ENCODE measurements at regions not wholly inside any gene's neighbourhood (a gene's known extent, or its start where the extent isn't known, plus 50 kb on each side); places are given as distances from the start of the nearest gene placed in this dataset.

DNA sequence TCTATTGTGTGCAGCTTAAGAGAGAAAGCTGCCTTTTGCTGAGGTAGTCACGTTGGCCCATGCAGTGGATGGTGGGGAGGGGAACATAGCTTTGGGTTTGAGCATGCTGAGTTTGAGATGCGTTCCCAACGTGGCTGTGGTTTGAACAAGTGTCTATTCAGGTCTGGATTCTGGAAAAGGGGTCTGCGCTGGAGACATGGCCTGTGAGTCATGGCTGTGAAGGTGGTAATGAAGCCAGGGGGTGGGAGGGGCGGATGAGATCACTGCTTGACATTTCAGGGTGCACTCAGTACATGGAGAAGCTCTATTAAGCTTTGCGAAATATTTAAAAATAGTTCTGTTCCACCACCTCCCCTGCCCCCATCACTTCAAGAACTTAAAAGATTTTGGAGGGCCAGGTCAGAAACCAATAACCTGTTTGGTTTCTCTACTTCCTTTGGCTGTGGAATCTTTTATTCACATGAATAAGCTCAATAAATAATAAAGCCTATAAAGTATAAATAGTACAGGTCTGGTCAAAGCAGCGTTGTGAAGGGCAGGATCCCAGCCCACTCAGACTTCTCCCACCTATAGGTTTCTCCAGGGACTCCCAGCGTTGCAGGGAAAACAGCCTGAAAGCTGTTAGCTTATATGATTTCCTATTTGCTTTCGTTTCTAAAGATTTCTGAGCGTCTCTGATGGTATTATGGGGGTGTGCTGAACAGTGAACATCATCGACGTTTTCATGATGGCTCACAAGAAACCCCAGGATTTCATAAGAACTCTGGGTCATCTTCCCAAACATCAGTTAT lies 189.9 kb downstream of the NSG2 start:
- peaks cover 0 to 17% (median 0%) of the 10 kb centered on the region in 5 donors for H3K4me1 ChIP-seq (ENCODE audit: control insufficient read depth in 5 of 5, insufficient read depth in 5 of 5, low read length in 5 of 5)
- no peaks in the 10 kb centered on the region for H3K27me3 ChIP-seq (ENCODE audit: control insufficient read depth in 3 of 3, insufficient read depth in 3 of 3, low read length in 2 of 3)
- no peak overlapping the region for H3K9ac ChIP-seq (ENCODE audit: insufficient read depth in 1 of 2, low read length in 2 of 2)
- DNase-seq (no peak), ATAC-seq (ENCODE audit: insufficient read depth, low FRiP score) (no peak)
- TF ChIP-seq, protein P1, sequence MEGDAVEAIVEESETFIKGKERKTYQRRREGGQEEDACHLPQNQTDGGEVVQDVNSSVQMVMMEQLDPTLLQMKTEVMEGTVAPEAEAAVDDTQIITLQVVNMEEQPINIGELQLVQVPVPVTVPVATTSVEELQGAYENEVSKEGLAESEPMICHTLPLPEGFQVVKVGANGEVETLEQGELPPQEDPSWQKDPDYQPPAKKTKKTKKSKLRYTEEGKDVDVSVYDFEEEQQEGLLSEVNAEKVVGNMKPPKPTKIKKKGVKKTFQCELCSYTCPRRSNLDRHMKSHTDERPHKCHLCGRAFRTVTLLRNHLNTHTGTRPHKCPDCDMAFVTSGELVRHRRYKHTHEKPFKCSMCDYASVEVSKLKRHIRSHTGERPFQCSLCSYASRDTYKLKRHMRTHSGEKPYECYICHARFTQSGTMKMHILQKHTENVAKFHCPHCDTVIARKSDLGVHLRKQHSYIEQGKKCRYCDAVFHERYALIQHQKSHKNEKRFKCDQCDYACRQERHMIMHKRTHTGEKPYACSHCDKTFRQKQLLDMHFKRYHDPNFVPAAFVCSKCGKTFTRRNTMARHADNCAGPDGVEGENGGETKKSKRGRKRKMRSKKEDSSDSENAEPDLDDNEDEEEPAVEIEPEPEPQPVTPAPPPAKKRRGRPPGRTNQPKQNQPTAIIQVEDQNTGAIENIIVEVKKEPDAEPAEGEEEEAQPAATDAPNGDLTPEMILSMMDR (IDR thresholded peaks at IDR 0.05; ENCODE audit: control extremely low read depth, extremely low read depth): no peak
- no peak overlapping the region for H3K4me3 ChIP-seq
- WGBS, 2 donors: 78 to 84% methylated on average over 12 of the region's 12 CpGs
- H3K27ac ChIP-seq (ENCODE audit: low read depth in 1 of 2, low read length in 1 of 2): no peak overlapping the region
- H3K36me3 ChIP-seq (ENCODE audit: control insufficient read depth in 4 of 4, insufficient read depth in 4 of 4, low read length in 4 of 4): no peaks in the 10 kb centered on the region
- H3K9me3 ChIP-seq (ENCODE audit: control insufficient read depth in 4 of 4, insufficient read depth in 3 of 4, low read length in 3 of 4): peaks cover 0 to 8% (median 0%) of the 10 kb centered on the region in 4 donors

- no peak for ATAC-seq (ENCODE audit: insufficient read depth, low FRiP score)
- no peak overlapping the region for H3K4me3 ChIP-seq
- 66 to 77% methylated on average over 5 of the region's 5 CpGs for WGBS, 2 donors
- no peaks in the 10 kb centered on the region for H3K27me3 ChIP-seq (ENCODE audit: control insufficient read depth in 3 of 3, insufficient read depth in 3 of 3, low read length in 2 of 3)
- TF ChIP-seq, protein P1 (IDR thresholded peaks at IDR 0.05; ENCODE audit: control extremely low read depth, extremely low read depth): no peak
- no peak overlapping the region for H3K27ac ChIP-seq (ENCODE audit: low read depth in 1 of 2, low read length in 1 of 2)
- no peaks in the 10 kb centered on the region for H3K36me3 ChIP-seq (ENCODE audit: control insufficient read depth in 4 of 4, insufficient read depth in 4 of 4, low read length in 4 of 4)
- H3K9ac ChIP-seq (ENCODE audit: insufficient read depth in 1 of 2, low read length in 2 of 2): no peak overlapping the region
- peaks cover 0 to 8% (median 0%) of the 10 kb centered on the region in 4 donors for H3K9me3 ChIP-seq (ENCODE audit: control insufficient read depth in 4 of 4, insufficient read depth in 3 of 4, low read length in 3 of 4)
- H3K4me1 ChIP-seq (ENCODE audit: control insufficient read depth in 5 of 5, insufficient read depth in 5 of 5, low read length in 5 of 5): peaks cover 0 to 21% (median 0%) of the 10 kb centered on the region in 5 donors
- DNase-seq: no peak
Observed at GRCh38 chr5:174236070-174236469, 190.6 kb downstream of the NSG2 start.

- Histone ChIP-seq H3K4me3 (no peak overlapping the region), H3K4me1 (ENCODE audit: control insufficient read depth in 5 of 5, insufficient read depth in 5 of 5, low read length in 5 of 5) (peaks cover 0 to 3% (median 0%) of the 10 kb centered on the region in 5 donors), H3K27ac (ENCODE audit: low read depth in 1 of 2, low read length in 1 of 2) (no peak overlapping the region), H3K36me3 (ENCODE audit: control insufficient read depth in 4 of 4, insufficient read depth in 4 of 4, low read length in 4 of 4) (no peaks in the 10 kb centered on the region), H3K9ac (ENCODE audit: insufficient read depth in 1 of 2, low read length in 2 of 2) (no peak overlapping the region), H3K9me3 (ENCODE audit: control insufficient read depth in 4 of 4, insufficient read depth in 3 of 4, low read length in 3 of 4) (peaks cover 0 to 8% (median 2%) of the 10 kb centered on the region in 4 donors), H3K27me3 (ENCODE audit: control insufficient read depth in 3 of 3, insufficient read depth in 3 of 3, low read length in 2 of 3) (no peaks in the 10 kb centered on the region)
- TF ChIP-seq, protein P1 (IDR thresholded peaks at IDR 0.05; ENCODE audit: control extremely low read depth, extremely low read depth): no peak
- DNase-seq (peak; percentile 27 to 30 (median 29)), ATAC-seq (ENCODE audit: insufficient read depth, low FRiP score) (no peak)
- 73 to 85% methylated on average over 4 of the region's 4 CpGs for WGBS, 2 donors
Observed at GRCh38 chr5:174239718-174240117, 194.2 kb downstream of the NSG2 start.
